ENCODE measurements at regions not wholly inside any gene's neighbourhood (a gene's known extent, or its start where the extent isn't known, plus 50 kb on each side); places are given as distances from the start of the nearest gene placed in this dataset.

DNA sequence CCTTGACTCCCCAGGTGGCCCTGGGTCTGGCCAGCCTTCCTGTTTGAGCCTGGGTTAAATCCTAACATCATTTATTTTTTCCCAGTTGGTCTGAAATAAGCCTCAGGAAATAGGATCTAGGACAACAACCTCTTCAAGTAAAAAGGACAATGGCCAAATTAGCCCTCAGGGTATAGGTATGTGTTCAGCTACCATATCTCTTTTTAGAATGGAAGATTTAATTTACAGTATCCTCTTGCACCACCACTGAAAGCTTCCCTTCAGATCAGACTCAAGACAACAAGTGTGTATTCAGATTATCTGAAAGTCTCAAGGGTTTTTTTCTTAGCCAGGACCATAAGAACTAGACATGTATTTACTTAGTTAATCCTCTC lies 61.6 kb upstream of the CXCR4 start:
- no peak for DNase-seq (ENCODE audit: low spot score)

DNA sequence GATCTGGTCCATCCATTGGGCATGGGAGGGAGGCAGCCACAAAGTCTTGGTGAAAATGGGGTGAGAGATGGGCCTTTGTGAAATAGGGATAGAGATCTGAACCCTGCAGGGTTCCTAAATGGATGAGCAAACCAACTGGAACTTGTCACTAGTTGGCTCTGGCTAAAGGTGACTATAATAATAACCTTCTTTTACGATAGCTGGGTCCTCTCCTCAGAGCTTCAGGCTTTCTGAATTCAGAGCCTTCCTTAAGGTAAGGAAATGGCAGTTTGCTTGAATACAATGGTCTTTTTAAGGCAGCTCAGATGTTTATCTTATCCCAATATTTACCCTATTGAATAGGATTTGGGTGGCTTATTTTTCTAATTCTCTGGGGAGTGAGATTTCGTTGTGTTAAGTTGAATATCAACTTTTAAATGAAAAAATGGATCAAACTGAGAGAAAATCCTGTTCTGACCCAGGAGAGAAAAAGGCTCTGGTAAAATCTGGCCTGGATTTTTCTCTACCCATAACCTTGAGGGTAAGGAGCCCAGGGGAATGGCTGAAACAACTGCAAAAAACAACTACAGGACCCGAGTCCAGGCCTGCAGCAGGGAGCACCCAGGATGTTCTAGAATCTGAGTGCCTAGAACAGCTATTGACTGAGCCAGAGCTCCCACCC lies 61.1 kb upstream of the CXCR4 start:
- DNase-seq (ENCODE audit: low spot score): no peak

DNA sequence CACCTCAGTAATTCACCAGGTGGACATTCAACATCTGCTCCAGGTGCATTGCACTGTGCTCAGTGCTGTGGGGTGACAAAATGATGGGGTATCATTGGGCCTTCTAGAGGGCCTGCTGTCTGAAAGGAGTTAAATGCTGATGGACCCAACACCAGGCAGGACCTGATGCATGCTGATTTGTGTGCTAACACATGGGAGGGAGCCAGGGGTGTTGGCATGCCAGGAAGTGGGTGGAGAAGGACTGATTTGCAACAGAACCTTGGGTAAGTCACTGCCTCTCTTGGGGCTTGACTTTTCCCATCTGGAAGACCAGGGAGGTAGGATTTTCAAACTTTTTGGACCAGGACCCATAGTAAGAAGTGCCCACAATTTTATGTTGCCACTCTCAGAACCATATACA lies 57.9 kb upstream of the CXCR4 start:
- DNase-seq (ENCODE audit: low spot score): no peak

- DNase-seq (ENCODE audit: low spot score): no peak
Observed at GRCh38 chr2:136175466-136175865, 57.5 kb upstream of the CXCR4 start.

- no peak for DNase-seq (ENCODE audit: low spot score)
Observed at GRCh38 chr2:136173126-136173525, 55.2 kb upstream of the CXCR4 start.

GRCh38 chr2:136171223-136171622 lies 53.3 kb upstream of the CXCR4 start:
- DNase-seq (ENCODE audit: low spot score): no peak

DNA sequence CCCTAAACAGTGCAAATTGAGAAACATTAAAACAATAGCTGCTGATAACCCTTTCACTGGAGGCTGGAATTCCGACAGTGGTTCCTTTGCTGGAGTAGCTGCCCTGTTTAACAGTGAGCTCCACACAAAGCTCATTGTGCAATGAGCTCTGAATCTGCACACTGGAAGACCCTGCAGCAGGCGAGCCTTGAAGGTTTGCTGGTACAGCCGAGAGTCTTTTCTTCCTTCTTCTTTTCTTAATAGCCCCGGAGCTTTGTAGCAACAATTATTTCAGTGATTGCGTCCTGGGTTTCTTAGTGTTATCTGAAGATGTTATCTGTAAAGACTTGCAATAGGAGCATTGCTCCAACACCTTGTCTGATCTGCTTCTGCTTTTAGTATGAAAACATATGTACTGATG lies 50.8 kb upstream of the CXCR4 start:
- no peak for DNase-seq (ENCODE audit: low spot score)

DNA sequence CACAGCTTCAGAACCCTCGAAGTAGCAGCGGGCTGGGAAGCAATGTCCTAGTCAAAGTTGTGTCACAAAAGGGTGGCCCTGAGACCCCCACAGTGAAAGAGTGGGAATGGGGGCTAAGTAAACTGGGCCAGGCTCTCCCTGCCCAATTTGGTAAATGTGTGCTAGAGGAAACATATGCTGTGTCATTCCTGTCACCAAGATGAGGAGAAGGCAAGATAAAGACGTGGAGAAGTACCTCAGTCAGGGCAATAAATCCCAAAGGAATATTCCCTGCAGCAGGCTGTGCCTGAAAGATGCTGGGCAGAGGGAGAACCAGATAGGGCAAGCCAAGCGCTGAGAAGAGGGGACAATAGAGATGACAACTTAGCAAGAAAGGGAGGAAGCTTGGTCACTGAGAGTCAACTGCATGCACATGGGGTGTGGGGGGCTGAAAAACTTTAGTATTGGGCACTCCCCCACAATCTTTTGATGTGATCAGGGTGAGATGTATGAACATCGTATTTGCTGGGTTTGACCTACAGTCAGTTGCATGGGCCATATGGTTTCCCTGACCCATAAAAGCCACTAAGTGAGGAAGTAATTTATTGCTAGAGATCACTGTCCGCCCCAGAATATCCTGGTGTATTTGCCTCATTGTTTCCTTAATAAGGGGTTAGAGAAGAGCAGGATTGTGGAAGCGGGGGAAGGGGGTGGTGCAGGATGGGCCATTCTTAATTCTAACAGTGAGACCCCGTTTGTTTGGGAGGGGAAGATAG lies 49.9 kb upstream of the CXCR4 start:
- DNase-seq (ENCODE audit: low spot score): no peak

Data from CD4-positive, alpha-beta T cell treated with Interleukin-2 at 100 ng/mL for 4 hours (primary cell).